GM12878 (cell line): ENCODE measurements at regions not wholly inside any gene's neighbourhood (a gene's known extent, or its start where the extent isn't known, plus 50 kb on each side); places are given as distances from the start of the nearest gene placed in this dataset.

ENCODE experiments used
- ATAC-seq: fragments of 200-7000 bp; cut with Tn5 transposase; 3 replicates; pipeline ENCODE4 v1.9.1; 2020; ENCODE audit warnings: mild to moderate bottlenecking, moderate library complexity
- BruUV-seq: library from RNA; stranded (reverse); fragments of 400-500 nt; replicated peaks from 2 replicates; lab custom pipeline; 2021; lab: Mats Ljungman, UMichigan
- CTCF ChIA-PET: fragments of 300-600 bp; sonication (Branson Sonifier 250); formaldehyde crosslinking; extraction: SDS; loops from one replicate; lab custom pipeline; 2021; ENCODE audit warnings: inconsistent platforms; lab: Yijun Ruan, JAX
- POLR2A ChIA-PET: fragments of 350-600 bp; formaldehyde crosslinking; extraction: SDS; loops from one replicate; lab custom pipeline; 2021; ENCODE audit warnings: inconsistent platforms; lab: Charles Lee
- RAD21 ChIA-PET: fragments of 300-600 bp; sonication (Branson Sonifier 250); formaldehyde crosslinking; loops from one replicate; lab custom pipeline; 2023; ENCODE audit warnings: antibody characterized with exemption; ENCODE audit not compliant: unreplicated experiment; lab: Charles Lee
- SMC1A ChIA-PET: fragments of 300-600 bp; sonication (Branson Sonifier 250); formaldehyde crosslinking; loops from one replicate; lab custom pipeline; 2023; ENCODE audit not compliant: unreplicated experiment, uncharacterized antibody; lab: Charles Lee
- DNase-seq: peaks from one replicate; pipeline ENCODE4 v3.0.0-alpha.2; 2011; ENCODE audit warnings: low read depth, low spot score
- FAIRE-seq: peaks from 3 replicates; lab custom pipeline; 2011; peaks lifted over from hg19 to GRCh38; lab: Jason Lieb, UNC
- H2AFZ ChIP-seq: 2 replicates; pipeline ENCODE4 v1.6.0; 2011; ENCODE audit warnings: low read depth, low read length, control low read depth; ENCODE audit not compliant: control insufficient read depth
- H3K27ac ChIP-seq: 2 replicates; pipeline ENCODE4 v1.5.1; 2011; ENCODE audit warnings: control low read depth; ENCODE audit not compliant: control insufficient read depth, insufficient read depth
- H3K27me3 ChIP-seq, 2 experiments: replicated peaks in 1 of 2; 2 replicates each; pipeline versions ENCODE4 v1.6.0 to v1.6.1; 2011; ENCODE audit warnings: low read length in 1 of 2; ENCODE audit not compliant: control insufficient read depth in 2 of 2, insufficient read depth in 2 of 2
- H3K36me3 ChIP-seq, 2 experiments: 2 replicates each; pipeline ENCODE4 v1.5.1; 2011; ENCODE audit warnings: low read length in 1 of 2; ENCODE audit not compliant: control insufficient read depth in 2 of 2, insufficient read depth in 2 of 2
- H3K4me1 ChIP-seq: 2 replicates; pipeline ENCODE4 v1.6.1; 2011; ENCODE audit warnings: mild to moderate bottlenecking, low read length, moderate library complexity, mixed read lengths; ENCODE audit not compliant: control insufficient read depth, insufficient read depth
- H3K4me2 ChIP-seq: 2 replicates; pipeline ENCODE4 v1.6.0; 2011; ENCODE audit warnings: control low read depth; ENCODE audit not compliant: control insufficient read depth, insufficient read depth
- H3K4me3 ChIP-seq: fragments of 200-600 bp; sonication (generic); 2 replicates; pipeline ENCODE4 v1.5.1; 2016
- H3K79me2 ChIP-seq: 2 replicates; pipeline ENCODE4 v1.6.0; 2011; ENCODE audit warnings: low read length; ENCODE audit not compliant: control insufficient read depth, insufficient read depth
- H3K9ac ChIP-seq: 2 replicates; pipeline ENCODE4 v1.8.0; 2011; ENCODE audit warnings: low read length, control low read depth, mixed read lengths; ENCODE audit not compliant: control insufficient read depth, insufficient read depth
- H3K9me3 ChIP-seq: replicated peaks from 3 replicates; pipeline ENCODE4 v1.5.1; 2011; ENCODE audit warnings: mild to moderate bottlenecking, low read length; ENCODE audit not compliant: control insufficient read depth, insufficient read depth
- H4K20me1 ChIP-seq: 2 replicates; pipeline ENCODE4 v1.6.0; 2011; ENCODE audit not compliant: control insufficient read depth, insufficient read depth
- CHD1 ChIP-seq: IDR thresholded peaks from 2 replicates; pipeline ENCODE4 v1.6.1; 2012; ENCODE audit warnings: low read depth, low read length, improper control_type of control experiment
- ESRRA ChIP-seq: IDR thresholded peaks from 2 replicates; pipeline ENCODE4 v1.6.1; 2012; ENCODE audit warnings: mild to moderate bottlenecking, low read length, improper control_type of control experiment
- KDM1A ChIP-seq: fragments of 200-600 bp; sonication (generic); IDR thresholded peaks from 2 replicates; pipeline ENCODE4 v1.6.1; 2016; ENCODE audit warnings: borderline replicate concordance
- RELB ChIP-seq: fragments of 450-650 bp; IDR thresholded peaks from 2 replicates; pipeline ENCODE4 v1.6.1; 2017; ENCODE audit warnings: low read depth, mild to moderate bottlenecking, moderate library complexity
- SMC3 ChIP-seq: IDR thresholded peaks from 2 replicates; pipeline ENCODE4 v1.6.1; 2011; ENCODE audit warnings: low read length, improper control_type of control experiment, borderline replicate concordance
- TCF7 ChIP-seq: IDR thresholded peaks from 2 replicates; pipeline ENCODE4 v1.6.1; 2014; ENCODE audit warnings: antibody characterized with exemption, borderline replicate concordance
- YBX1 ChIP-seq: fragments of 450-650 bp; IDR thresholded peaks from 2 replicates; pipeline ENCODE4 v1.6.1; 2016; ENCODE audit warnings: antibody characterized with exemption
- YY1 ChIP-seq: IDR thresholded peaks from 2 replicates; pipeline ENCODE4 v1.6.1; 2011; ENCODE audit warnings: low read depth, mild to moderate bottlenecking, low read length
- in situ Hi-C: fragments of 300-500 bp; cut with MboI; formaldehyde crosslinking; loops from 9 replicates; pipeline ENCODE4 v1.14.3; 2018; ENCODE audit warnings: mixed read lengths
- intact Hi-C: fragments of 100-400 bp; cut with micrococcal nuclease; formaldehyde crosslinking; loops from one replicate; pipeline ENCODE4 v1.14.2; 2022; ENCODE audit not compliant: unreplicated experiment
- TF ChIP-seq, protein P1 (sequence below): IDR thresholded peaks from 2 replicates; pipeline ENCODE4 v1.6.1; 2012; ENCODE audit warnings: low read depth, low read length, improper control_type of control experiment

- H3K79me2 ChIP-seq, result no peaks in the 10 kb centered on the region
- BruUV-seq, result no TSS peak
- POLR2A ChIA-PET, result no interaction called here
- no peaks in the 10 kb centered on the region for H4K20me1 ChIP-seq
- H3K27me3 ChIP-seq, result no peaks in the 10 kb centered on the region
- no peaks in the 10 kb centered on the region for H3K36me3 ChIP-seq
- SMC1A ChIA-PET, result no interaction called here
- no peak for FAIRE-seq
- TF ChIP-seq TCF7 (no peak), YBX1 (no peak), ESRRA (no peak), YY1 (no peak), KDM1A (no peak), SMC3 (no peak), CHD1 (no peak), RELB (no peak)
- TF ChIP-seq, protein P1, sequence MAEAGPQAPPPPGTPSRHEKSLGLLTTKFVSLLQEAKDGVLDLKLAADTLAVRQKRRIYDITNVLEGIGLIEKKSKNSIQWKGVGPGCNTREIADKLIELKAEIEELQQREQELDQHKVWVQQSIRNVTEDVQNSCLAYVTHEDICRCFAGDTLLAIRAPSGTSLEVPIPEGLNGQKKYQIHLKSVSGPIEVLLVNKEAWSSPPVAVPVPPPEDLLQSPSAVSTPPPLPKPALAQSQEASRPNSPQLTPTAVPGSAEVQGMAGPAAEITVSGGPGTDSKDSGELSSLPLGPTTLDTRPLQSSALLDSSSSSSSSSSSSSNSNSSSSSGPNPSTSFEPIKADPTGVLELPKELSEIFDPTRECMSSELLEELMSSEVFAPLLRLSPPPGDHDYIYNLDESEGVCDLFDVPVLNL, result no peak
- TF ChIP-seq, all 136 proteins: peak for 0
- in situ Hi-C loops, result no loop called here
- no peak overlapping the region for H3K4me3 ChIP-seq
- no peak for DNase-seq
- intact Hi-C loops, result no loop called here
- H3K4me1 ChIP-seq, result no peaks in the 10 kb centered on the region
- no peak overlapping the region for H3K9ac ChIP-seq
- H3K9me3 ChIP-seq, result no peaks in the 10 kb centered on the region
- H2AFZ ChIP-seq, result no peak overlapping the region
- no peak for ATAC-seq
- ChIA-PET RAD21 (no interaction called here), CTCF (no interaction called here)
- no peak overlapping the region for H3K4me2 ChIP-seq
- no peak overlapping the region for H3K27ac ChIP-seq
Observed at GRCh38 chr1:187759825-187760333, 931.1 kb downstream of the PLA2G4A start.
